ENCODE measurements at regions not wholly inside any gene's neighbourhood (a gene's known extent, or its start where the extent isn't known, plus 50 kb on each side); places are given as distances from the start of the nearest gene placed in this dataset.

DNA sequence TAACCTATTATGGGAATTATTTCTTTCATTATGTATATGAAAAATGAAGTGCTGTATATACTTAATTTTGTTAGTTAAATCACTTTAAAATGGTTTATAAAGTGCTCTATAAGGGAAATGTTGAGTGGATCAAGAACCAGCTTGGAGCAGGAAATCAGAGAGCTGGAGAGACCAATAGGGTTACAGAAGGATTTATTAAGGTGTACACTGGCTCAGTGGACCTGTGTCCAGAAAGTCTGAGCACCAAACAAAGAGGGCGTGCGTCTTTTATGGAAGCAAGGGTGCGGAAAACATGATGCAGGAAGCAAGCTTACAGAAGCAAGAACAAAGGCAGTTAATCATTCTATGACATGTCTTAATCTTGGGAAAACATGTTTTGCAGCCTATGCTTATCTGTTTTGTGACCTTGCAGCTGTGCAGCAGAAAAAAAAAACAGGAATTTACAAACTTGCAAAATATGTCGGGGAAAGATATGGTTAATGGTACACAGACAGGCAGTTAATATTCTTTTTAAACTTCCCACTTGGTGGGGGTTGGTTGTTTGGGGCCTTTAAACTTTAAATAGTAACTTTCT lies 65.2 kb upstream of the SLC35G4 start:
- TF ChIP-seq, protein P1, sequence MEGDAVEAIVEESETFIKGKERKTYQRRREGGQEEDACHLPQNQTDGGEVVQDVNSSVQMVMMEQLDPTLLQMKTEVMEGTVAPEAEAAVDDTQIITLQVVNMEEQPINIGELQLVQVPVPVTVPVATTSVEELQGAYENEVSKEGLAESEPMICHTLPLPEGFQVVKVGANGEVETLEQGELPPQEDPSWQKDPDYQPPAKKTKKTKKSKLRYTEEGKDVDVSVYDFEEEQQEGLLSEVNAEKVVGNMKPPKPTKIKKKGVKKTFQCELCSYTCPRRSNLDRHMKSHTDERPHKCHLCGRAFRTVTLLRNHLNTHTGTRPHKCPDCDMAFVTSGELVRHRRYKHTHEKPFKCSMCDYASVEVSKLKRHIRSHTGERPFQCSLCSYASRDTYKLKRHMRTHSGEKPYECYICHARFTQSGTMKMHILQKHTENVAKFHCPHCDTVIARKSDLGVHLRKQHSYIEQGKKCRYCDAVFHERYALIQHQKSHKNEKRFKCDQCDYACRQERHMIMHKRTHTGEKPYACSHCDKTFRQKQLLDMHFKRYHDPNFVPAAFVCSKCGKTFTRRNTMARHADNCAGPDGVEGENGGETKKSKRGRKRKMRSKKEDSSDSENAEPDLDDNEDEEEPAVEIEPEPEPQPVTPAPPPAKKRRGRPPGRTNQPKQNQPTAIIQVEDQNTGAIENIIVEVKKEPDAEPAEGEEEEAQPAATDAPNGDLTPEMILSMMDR (IDR thresholded peaks at IDR 0.05 in 8 of 11, conservative IDR thresholded peaks at IDR 0.05 in 3 of 11), result no peak
- TF ChIP-seq POLR2A (IDR thresholded peaks at IDR 0.05), result no peak
